GM12892 (cell line): ENCODE measurements at regions not wholly inside any gene's neighbourhood (a gene's known extent, or its start where the extent isn't known, plus 50 kb on each side); places are given as distances from the start of the nearest gene placed in this dataset.
"Not testable (repeated sequence)": the region's sequence is repeated elsewhere in the genome, so short reads cannot be mapped to it uniquely, and the experiment has no call there.

Experiments used
- DNase-seq: peaks from one replicate; pipeline ENCODE4 v3.0.0; 2011; ENCODE audit not compliant: insufficient read length
- FAIRE-seq: peaks from 2 replicates; lab custom pipeline; 2011; peaks lifted over from hg19 to GRCh38; lab: Jason Lieb, UNC
- POLR2A ChIP-seq: IDR thresholded peaks from 2 replicates; pipeline ENCODE4 v1.6.1; 2011; ENCODE audit warnings: low read depth, low read length, control low read depth
- POLR2AphosphoS5 ChIP-seq: IDR thresholded peaks from 2 replicates; pipeline ENCODE4 v1.6.1; 2011; ENCODE audit warnings: low read depth, low read length, control low read depth
- TAF1 ChIP-seq: IDR thresholded peaks from 2 replicates; pipeline ENCODE4 v1.6.1; 2011; ENCODE audit warnings: low read depth, mild to moderate bottlenecking, control low read depth, low read length, borderline replicate concordance

- FAIRE-seq (no peak), DNase-seq (no peak)
- TF ChIP-seq TAF1 = no peak
- no peak for TF ChIP-seq POLR2A
- no peak for TF ChIP-seq POLR2AphosphoS5
Observed at GRCh38 chr17:31738996-31739699, 119.9 kb downstream of the COPRS start.

GRCh38 chr17:31738488-31738887 is 120.6 kb downstream of the COPRS start:
- FAIRE-seq (no peak), DNase-seq (no peak)
- TF ChIP-seq POLR2AphosphoS5 = no peak

- no peak for FAIRE-seq
- DNase-seq = no peak
- TF ChIP-seq POLR2A (no peak), TAF1 (no peak), POLR2AphosphoS5 (no peak)
Observed at GRCh38 chr17:31738067-31738466, 121.0 kb downstream of the COPRS start.

- TF ChIP-seq TAF1 (no peak), POLR2AphosphoS5 (no peak), POLR2A (no peak)
- no peak for DNase-seq
- FAIRE-seq = no peak
Observed at GRCh38 chr17:31736855-31737625, 122.0 kb downstream of the COPRS start.

- DNase-seq (no peak), FAIRE-seq (no peak)
Observed at GRCh38 chr17:31733326-31733725, 125.7 kb downstream of the COPRS start.

GRCh38 chr17:31731585-31732154 is 127.4 kb downstream of the COPRS start:
- not testable (repeated sequence) for FAIRE-seq

More at GRCh38 chr17:31733326-31733725, 125.7 kb downstream of the COPRS start:
- TF ChIP-seq POLR2A = no peak
- no peak for TF ChIP-seq POLR2AphosphoS5
- no peak for TF ChIP-seq TAF1

GRCh38 chr17:31731118-31731517 is 127.9 kb downstream of the COPRS start:
- FAIRE-seq = no peak
- TF ChIP-seq TAF1 = no peak
- TF ChIP-seq POLR2A = no peak
- TF ChIP-seq POLR2AphosphoS5 = no peak
- DNase-seq = no peak

More at GRCh38 chr17:31731585-31732154, 127.4 kb downstream of the COPRS start:
- not testable (repeated sequence) for DNase-seq

GRCh38 chr17:31726980-31727427 is 132.0 kb downstream of the COPRS start:
- no peak for TF ChIP-seq POLR2AphosphoS5
- TF ChIP-seq POLR2A = no peak
- TF ChIP-seq TAF1 = no peak
- FAIRE-seq = no peak
- no peak for DNase-seq

- no peak for DNase-seq
- no peak for FAIRE-seq
- TF ChIP-seq TAF1 = no peak
- TF ChIP-seq POLR2AphosphoS5 = no peak
- TF ChIP-seq POLR2A = no peak
Observed at GRCh38 chr17:31724619-31725018, 134.4 kb downstream of the COPRS start.

GRCh38 chr17:31724026-31724425 is 135.0 kb downstream of the COPRS start:
- DNase-seq = no peak
- no peak for FAIRE-seq
- TF ChIP-seq POLR2AphosphoS5 (no peak), POLR2A (no peak), TAF1 (no peak)

GRCh38 chr17:31722251-31723056 is 136.6 kb downstream of the COPRS start:
- no peak for TF ChIP-seq TAF1
- no peak for TF ChIP-seq POLR2AphosphoS5
- TF ChIP-seq POLR2A = no peak
- DNase-seq (no peak), FAIRE-seq (no peak)
